ENCODE measurements at regions not wholly inside any gene's neighbourhood (a gene's known extent, or its start where the extent isn't known, plus 50 kb on each side); places are given as distances from the start of the nearest gene placed in this dataset.

DNA sequence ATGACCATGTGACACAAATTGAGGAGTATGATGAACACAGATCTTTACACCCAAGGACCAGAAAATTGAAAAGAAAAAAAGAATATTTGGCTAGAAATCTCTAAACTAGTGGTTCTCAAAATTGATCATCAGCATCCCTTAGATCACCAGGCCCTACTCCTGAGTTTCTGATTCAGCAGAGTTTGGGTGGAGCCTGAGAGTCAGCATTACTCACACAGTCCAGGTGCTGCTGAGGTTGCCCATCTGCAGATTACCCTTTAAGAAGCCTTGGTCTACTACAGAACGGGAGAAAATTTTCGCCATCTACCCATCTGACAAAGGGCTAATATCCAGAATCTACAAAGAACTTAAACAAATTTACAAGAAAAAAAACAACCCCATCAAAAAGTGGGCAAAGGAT lies 182.8 kb downstream of the MOSPD2 start:
- TF ChIP-seq, protein P1, sequence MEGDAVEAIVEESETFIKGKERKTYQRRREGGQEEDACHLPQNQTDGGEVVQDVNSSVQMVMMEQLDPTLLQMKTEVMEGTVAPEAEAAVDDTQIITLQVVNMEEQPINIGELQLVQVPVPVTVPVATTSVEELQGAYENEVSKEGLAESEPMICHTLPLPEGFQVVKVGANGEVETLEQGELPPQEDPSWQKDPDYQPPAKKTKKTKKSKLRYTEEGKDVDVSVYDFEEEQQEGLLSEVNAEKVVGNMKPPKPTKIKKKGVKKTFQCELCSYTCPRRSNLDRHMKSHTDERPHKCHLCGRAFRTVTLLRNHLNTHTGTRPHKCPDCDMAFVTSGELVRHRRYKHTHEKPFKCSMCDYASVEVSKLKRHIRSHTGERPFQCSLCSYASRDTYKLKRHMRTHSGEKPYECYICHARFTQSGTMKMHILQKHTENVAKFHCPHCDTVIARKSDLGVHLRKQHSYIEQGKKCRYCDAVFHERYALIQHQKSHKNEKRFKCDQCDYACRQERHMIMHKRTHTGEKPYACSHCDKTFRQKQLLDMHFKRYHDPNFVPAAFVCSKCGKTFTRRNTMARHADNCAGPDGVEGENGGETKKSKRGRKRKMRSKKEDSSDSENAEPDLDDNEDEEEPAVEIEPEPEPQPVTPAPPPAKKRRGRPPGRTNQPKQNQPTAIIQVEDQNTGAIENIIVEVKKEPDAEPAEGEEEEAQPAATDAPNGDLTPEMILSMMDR (IDR thresholded peaks at IDR 0.05 in 4 of 5, conservative IDR thresholded peaks at IDR 0.05 in 1 of 5) = no peak
- TF ChIP-seq POLR2A (IDR thresholded peaks at IDR 0.05) = no peak
